ENCODE measurements at regions not wholly inside any gene's neighbourhood (a gene's known extent, or its start where the extent isn't known, plus 50 kb on each side); places are given as distances from the start of the nearest gene placed in this dataset.

DNA sequence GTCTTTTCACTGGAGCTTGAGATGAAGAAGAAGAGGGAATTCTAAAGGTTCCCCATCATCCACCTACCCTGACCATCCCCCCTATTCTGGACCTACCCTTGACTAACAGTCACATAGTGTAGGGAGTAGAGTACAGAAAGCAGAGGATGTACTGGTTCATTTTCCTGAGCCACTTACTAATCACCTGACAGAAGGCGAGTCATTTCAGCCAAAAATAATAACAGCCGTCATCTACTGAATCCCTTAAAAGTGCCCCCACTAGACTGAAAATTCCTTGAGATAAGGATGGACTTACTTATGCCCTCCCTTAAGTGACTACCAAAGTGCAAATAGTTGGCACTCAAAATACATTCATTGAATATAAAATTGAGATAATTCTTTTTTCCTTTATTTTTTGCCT, 112.2 kb downstream of the FOXD1 start:
- intact Hi-C loops (cut with micrococcal nuclease): no loop called here

More for the DNA sequence above, 112.2 kb downstream of the FOXD1 start:
- Histone ChIP-seq H4K8ac (ENCODE audit: low read depth in 2 of 2, low read length in 2 of 2) (no peak overlapping the region), H3K27me3 (ENCODE audit: control insufficient read depth, insufficient read depth, low read length) (0 out of 2 replicates have a peak, but pooled peaks cover 2% of the 10 kb centered on the region), H3K23ac (ENCODE audit: low read depth, low read length) (peak overlapping the region; percentile 31; the same call in 1 of the 2 replicates), H3K14ac (replicated peaks; ENCODE audit: low read depth, low read length) (no peak overlapping the region; the same call in 1 of the 2 replicates), H3K27ac (ENCODE audit: insufficient read depth, low read length) (no peak overlapping the region), H3K56ac (ENCODE audit: extremely low read depth, insufficient read depth, low read length) (no peak overlapping the region), H3K4ac (ENCODE audit: low read depth, low read length) (no peak overlapping the region), H2BK20ac (ENCODE audit: low read depth, low read length) (peak overlapping the region; percentile 63; the same call in 1 of the 2 replicates), H3K79me1 (ENCODE audit: low read depth in 1 of 2, low read length in 2 of 2) (no peaks in the 10 kb centered on the region), H2AFZ (replicated peaks; ENCODE audit: low read length, poor library complexity) (no peak overlapping the region), H3K18ac (ENCODE audit: low read depth, low read length) (no peak overlapping the region), H3K9ac (ENCODE audit: low read depth, low read length) (no peak overlapping the region), H2BK5ac (ENCODE audit: low read depth, low read length, poor library complexity, severe bottlenecking) (no peak overlapping the region), H2AK5ac (ENCODE audit: low read depth, low read length) (peak overlapping the region; percentile 49; the same call in 1 of the 2 replicates), H3K4me1 (ENCODE audit: control insufficient read depth, insufficient read depth, low read length) (peaks cover 14% of the 10 kb centered on the region), H3K9me1 (ENCODE audit: insufficient read depth, low read length) (no peaks in the 10 kb centered on the region; the same call in 1 of the 2 replicates), H2AK9ac (replicated peaks; ENCODE audit: low read depth, low read length, poor library complexity) (no peak overlapping the region), H3K36me3 (ENCODE audit: control insufficient read depth, insufficient read depth, low read length) (no peaks in the 10 kb centered on the region), H4K20me1 (ENCODE audit: insufficient read depth, low read length) (no peaks in the 10 kb centered on the region), H4K5ac (ENCODE audit: low read depth, low read length) (no peak overlapping the region), H3K4me2 (ENCODE audit: low read depth, low read length) (no peak overlapping the region), H3K4me3 (ENCODE audit: insufficient read depth, low read depth, low read length) (no peak overlapping the region), H2BK120ac (ENCODE audit: low read depth, low read length) (no peak overlapping the region), H2BK15ac (ENCODE audit: low read depth, low read length) (no peak overlapping the region; the same call in 2 of the 3 replicates), H3K9me3 (ENCODE audit: control insufficient read depth, insufficient read depth, low read length) (peaks cover 12% of the 10 kb centered on the region), H4K91ac (ENCODE audit: insufficient read depth, low read depth, low read length) (no peak overlapping the region)
- DNase-seq (peak; percentile 58), ATAC-seq (ENCODE audit: low read depth) (no peak)
- BruUV-seq (replicated peaks): no TSS peak
- no CpG with 5 or more reads among the region's 2 CpGs for WGBS, 2 experiments (ENCODE audit: extremely low coverage in 2 of 2, insufficient read length in 1 of 2)
- in situ Hi-C loops (cut with MboI; ENCODE audit: low sequenced_read_pairs): no loop called here
- CTCF ChIA-PET: no interaction called here
- POLR2A ChIA-PET (ENCODE audit: unreplicated experiment): no interaction called here
- dilution Hi-C loops (cut with HindIII; ENCODE audit: low sequenced_read_pairs, unreplicated experiment): no loop called here
- TF ChIP-seq, protein P1, sequence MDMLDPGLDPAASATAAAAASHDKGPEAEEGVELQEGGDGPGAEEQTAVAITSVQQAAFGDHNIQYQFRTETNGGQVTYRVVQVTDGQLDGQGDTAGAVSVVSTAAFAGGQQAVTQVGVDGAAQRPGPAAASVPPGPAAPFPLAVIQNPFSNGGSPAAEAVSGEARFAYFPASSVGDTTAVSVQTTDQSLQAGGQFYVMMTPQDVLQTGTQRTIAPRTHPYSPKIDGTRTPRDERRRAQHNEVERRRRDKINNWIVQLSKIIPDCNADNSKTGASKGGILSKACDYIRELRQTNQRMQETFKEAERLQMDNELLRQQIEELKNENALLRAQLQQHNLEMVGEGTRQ (IDR thresholded peaks at IDR 0.05; ENCODE audit: low read depth, low read length): 0 out of 2 replicates have a peak, but pooled peaks have one; percentile 24
- no peak for TF ChIP-seq FOS (IDR thresholded peaks at IDR 0.05; ENCODE audit: low read depth, low read length)

Data from IMR-90 (cell line).